AG10803 (cell line): ENCODE measurements at regions not wholly inside any gene's neighbourhood (a gene's known extent, or its start where the extent isn't known, plus 50 kb on each side); places are given as distances from the start of the nearest gene placed in this dataset.

Experiments
- DNase-seq: peaks from one replicate; pipeline ENCODE4 v3.0.0; 2010; ENCODE audit warnings: low read depth
- H3K4me3 ChIP-seq: 2 replicates; pipeline ENCODE4 v1.5.1; 2011; ENCODE audit warnings: mild to moderate bottlenecking, low read length, control low read depth
- TF ChIP-seq, protein P1 (sequence below): conservative IDR thresholded peaks from 2 replicates; pipeline ENCODE4 v1.5.1; 2011; ENCODE audit warnings: mild to moderate bottlenecking, low read length, control low read depth, inconsistent platforms

DNA sequence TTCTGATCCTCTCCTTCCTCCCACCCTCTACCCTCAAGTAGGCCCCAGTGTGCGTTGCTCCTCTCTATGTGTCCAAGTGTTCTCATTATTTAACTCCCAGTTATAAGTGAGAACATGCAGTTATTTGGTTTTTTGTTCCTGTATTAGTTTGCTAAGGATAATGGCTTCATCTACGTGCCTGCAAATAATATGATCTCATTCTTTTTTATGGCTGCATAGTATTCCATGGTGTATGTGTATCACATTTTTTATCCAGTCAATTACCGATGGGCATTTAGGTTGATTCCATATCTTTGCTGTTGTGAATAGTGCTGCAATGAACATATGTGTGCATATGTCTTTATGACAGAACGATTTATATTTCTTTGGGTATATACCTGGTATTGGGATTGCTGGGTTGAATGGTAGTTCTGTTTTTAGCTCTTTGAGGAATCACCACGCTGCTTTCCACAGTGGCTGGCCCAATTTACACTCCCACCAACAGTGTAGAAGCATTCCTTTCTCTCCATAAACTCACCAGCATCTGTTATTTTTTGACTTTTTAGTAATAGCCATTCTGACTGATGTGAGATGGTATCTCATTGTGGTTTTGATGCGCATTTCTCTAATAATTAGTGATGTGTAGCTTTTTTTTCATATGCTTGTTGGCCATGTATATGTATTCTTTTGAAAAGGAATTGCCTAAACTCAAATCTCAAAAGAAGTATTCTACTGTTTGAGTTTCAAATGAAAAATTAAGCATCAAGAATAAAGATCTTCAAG, 116.9 kb downstream of the ETS2 start:
- TF ChIP-seq, protein P1, sequence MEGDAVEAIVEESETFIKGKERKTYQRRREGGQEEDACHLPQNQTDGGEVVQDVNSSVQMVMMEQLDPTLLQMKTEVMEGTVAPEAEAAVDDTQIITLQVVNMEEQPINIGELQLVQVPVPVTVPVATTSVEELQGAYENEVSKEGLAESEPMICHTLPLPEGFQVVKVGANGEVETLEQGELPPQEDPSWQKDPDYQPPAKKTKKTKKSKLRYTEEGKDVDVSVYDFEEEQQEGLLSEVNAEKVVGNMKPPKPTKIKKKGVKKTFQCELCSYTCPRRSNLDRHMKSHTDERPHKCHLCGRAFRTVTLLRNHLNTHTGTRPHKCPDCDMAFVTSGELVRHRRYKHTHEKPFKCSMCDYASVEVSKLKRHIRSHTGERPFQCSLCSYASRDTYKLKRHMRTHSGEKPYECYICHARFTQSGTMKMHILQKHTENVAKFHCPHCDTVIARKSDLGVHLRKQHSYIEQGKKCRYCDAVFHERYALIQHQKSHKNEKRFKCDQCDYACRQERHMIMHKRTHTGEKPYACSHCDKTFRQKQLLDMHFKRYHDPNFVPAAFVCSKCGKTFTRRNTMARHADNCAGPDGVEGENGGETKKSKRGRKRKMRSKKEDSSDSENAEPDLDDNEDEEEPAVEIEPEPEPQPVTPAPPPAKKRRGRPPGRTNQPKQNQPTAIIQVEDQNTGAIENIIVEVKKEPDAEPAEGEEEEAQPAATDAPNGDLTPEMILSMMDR = no peak
- H3K4me3 ChIP-seq = no peak overlapping the region
- DNase-seq = no peak

DNA sequence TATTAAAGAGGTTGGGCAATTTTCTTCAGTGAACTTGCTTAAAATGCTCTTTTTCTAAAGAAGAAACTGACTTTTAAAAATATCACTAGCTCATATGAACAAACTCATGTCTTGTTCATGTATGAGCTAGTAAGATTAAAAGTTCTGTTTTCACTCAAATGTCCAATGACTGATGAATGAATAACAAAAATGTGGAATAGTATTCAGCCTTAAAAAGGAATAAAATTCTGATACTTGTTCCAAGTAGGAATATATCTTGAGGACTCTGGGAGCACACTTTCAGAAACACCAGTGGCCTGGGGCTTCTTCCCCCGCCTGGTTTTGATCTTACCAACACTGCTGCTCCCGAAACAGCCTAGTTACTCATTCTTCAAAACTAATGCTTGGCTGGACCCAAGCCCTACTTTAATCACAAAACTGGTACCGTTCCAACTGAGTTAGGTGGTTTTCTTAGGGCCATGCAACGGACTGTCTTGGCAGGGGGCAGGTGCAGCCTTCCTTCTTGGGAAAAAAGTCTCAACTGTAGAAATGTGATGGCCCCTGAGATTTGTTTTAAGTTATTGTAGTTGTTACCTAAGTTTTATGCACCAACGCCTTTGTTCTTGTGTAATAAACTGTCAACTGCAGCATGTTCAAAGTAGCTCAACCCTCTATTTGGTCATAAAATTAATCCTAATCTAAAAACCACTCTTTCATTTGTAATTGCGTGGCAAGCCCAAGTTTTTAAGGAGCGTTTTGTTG, 116.0 kb downstream of the ETS2 start:
- no peak overlapping the region for H3K4me3 ChIP-seq
- DNase-seq = no peak
- TF ChIP-seq, protein P1 = no peak

DNA sequence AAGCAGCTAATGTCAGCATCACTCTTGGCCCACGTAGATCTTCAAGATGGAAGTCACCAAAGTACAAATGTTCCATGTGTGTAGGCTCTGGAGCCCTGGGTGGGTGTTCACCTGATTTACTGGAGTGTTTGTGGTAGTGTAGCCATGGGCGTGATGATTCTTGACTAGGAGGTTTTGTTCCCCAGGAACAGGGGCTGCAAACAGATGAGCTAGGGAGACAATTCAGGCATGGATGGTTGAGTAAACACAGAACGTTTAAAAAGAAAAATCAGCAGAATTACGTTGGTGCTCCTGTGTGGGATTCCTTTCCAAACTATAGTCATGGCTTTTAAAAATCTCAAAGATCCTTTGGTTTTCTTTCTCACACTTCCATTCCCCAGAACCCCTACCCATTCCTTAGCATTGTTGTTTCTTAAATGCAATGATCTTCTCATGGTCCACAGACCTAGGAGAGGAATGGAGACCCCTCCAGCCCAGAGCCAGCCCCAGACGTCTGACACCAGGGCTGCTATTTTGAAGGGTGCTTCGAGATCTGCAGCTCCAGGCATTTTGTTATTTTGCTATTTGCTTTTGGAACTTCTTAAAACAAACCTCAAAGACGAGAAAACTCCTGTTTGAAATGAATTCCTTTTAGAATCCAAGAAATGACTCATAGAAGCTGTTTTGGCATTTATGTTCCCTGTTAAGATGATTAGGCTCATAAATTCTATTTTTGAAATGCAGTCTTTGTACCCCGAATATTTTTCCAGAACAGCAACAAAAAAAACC, 115.1 kb downstream of the ETS2 start:
- H3K4me3 ChIP-seq = no peak overlapping the region
- peak; percentile 63 for DNase-seq
- TF ChIP-seq, protein P1 = no peak

DNA sequence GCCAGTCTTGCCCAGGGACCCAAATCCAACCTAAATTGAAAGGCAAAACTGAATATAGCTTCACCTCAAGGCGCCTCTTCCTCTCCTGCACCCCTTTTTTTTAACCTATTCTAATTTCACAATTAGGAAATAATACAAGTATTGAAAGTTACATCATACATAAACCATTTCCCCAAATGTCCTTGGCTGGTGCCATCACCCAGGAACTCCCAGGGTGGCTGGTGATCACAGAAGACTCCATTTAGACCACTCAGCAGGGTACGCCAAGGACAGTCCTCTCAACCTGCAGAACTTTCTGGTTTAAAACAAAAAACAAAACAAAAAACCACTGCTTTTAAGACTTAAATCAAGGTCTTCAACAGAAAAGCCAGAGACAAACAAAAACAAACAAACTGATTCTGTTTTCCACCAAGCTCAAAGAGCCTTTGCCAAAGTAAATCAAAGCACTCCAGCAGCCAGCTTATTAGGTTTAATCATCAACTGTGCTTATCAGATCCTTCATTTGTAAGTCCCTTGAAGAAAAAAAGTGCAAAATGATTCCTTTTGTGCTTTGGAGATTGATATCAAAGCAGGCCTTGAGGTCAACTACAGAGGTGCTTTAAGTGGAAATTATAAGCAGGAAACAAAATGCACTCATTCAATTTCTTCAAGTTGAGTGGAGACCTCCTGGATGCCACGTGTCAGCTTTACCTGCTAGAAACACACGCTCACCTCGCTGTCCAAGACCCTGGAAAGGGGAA, 113.0 kb downstream of the ETS2 start:
- DNase-seq = no peak
- TF ChIP-seq, protein P1 = no peak
- no peak overlapping the region for H3K4me3 ChIP-seq

DNA sequence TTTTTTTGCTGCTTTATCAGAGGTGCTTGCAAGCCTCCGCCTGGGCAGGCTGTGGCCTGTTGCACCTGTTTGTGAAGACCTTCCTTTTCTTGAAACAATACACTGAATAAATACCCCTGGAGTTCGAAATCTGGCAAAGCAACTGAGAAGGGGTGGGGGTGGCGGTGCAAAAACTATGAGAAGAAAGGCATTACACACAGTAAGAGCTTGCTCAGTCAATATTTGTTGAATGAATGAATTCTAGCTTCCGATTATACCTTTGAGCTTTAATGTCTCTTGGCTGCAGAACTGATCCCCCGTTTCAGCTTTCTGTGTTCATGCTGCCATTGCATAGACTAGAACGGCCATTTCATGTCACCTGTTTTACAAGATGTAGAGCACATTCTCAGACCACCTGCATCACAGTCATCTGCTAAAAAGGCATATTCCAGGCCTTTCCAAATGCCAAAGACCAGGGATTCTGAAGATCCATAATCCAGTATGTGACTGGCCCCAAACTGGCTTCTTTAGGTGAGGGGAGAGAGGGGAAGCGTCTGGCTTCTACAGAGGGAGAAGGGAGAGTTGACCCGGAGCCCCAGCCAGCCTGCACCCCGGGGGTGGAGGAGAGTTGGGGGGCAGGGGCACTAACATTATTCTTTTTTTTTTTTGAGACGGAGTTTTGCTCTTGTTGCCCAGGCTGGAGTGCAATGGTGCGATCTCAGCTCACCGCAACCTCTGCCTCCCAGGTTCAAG, 111.5 kb downstream of the ETS2 start:
- no peak overlapping the region for H3K4me3 ChIP-seq
- TF ChIP-seq, protein P1 = no peak
- DNase-seq = no peak
